ENCODE measurements at regions not wholly inside any gene's neighbourhood (a gene's known extent, or its start where the extent isn't known, plus 50 kb on each side); places are given as distances from the start of the nearest gene placed in this dataset.

DNA sequence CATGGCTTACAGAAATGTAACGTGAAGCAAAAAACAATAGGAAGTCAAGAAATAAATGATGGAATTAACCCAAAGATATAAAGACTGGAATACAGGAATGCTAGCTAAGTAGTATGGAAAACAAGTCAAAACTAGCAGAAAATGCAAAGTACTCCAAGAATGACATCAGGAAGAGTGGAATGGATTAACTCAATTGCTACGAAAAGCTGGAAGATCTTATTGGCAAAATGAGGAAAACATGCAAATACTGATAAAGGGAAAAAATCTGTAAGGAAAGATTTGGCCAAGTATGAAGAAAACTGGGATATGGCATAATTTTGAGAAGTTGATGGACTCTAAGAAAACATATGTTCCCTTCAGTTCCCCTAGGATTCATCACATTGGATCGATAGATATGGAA, 324.5 kb upstream of the ZNF608 start:
- TF ChIP-seq, protein P1, sequence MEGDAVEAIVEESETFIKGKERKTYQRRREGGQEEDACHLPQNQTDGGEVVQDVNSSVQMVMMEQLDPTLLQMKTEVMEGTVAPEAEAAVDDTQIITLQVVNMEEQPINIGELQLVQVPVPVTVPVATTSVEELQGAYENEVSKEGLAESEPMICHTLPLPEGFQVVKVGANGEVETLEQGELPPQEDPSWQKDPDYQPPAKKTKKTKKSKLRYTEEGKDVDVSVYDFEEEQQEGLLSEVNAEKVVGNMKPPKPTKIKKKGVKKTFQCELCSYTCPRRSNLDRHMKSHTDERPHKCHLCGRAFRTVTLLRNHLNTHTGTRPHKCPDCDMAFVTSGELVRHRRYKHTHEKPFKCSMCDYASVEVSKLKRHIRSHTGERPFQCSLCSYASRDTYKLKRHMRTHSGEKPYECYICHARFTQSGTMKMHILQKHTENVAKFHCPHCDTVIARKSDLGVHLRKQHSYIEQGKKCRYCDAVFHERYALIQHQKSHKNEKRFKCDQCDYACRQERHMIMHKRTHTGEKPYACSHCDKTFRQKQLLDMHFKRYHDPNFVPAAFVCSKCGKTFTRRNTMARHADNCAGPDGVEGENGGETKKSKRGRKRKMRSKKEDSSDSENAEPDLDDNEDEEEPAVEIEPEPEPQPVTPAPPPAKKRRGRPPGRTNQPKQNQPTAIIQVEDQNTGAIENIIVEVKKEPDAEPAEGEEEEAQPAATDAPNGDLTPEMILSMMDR (conservative IDR thresholded peaks at IDR 0.05; ENCODE audit: low read length), result no peak
- no peak for TF ChIP-seq EZH2phosphoT487 (IDR thresholded peaks at IDR 0.05; ENCODE audit: borderline replicate concordance, low read depth, low read length)
